ENCODE measurements at regions not wholly inside any gene's neighbourhood (a gene's known extent, or its start where the extent isn't known, plus 50 kb on each side); places are given as distances from the start of the nearest gene placed in this dataset.

DNA sequence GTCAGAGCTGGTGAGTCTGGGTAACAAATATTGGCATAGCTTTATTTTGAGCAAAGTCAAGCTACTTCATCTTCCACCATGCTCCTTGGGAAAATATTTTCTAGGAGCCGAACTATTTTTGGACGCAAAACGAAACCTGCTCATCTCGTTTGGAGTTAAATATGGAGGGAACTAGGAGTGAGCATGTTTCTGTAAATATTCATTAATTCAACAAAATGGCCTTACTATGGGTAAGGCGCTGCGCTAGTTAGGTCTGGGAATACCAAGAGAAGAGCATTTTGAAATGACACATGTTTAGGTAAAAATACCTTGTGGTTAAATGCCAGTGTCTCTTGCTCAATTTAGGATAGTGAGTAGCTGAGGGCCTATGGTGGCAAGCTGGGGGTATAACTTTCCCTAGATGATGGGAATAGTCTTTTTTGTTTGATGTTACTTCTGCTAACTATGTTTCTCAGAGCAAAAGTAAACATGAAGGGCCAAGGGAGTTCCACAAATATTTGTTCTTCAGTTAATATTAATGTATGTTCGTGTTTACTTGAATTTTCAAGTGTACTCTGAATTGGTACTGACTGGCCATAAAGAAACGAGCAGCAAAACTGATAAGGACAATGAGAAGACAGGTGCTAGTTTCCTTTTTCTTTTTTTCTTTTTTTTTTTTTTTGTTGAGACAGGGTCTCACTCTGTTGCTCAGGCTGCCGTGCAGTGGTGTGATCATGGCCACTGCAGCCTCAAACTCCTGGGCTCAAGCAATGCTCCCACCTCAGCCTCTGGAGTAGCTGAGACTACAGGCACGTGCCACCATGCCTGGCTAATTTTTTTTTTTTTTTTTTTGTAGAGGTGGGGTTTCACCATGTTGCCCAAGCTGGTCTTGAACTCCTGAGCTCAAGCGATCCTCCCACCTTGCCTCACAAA lies 77.7 kb downstream of the MAP1LC3B2 start:
- intact Hi-C loops (cut with micrococcal nuclease) = no loop called here
- Histone ChIP-seq H3K9me3 (replicated peaks in 1 of 2; ENCODE audit: control insufficient read depth in 1 of 2, insufficient read depth in 1 of 2, low read length in 2 of 2) (no peaks in the 10 kb centered on the region), H3K9ac (ENCODE audit: insufficient read depth, low read length, poor library complexity, severe bottlenecking) (no peak overlapping the region), H3K4me2 (replicated peaks; ENCODE audit: extremely low read depth, low read length, poor library complexity, severe bottlenecking) (no peak overlapping the region), H3K36me3 (replicated peaks in 1 of 2; ENCODE audit: control insufficient read depth in 1 of 2, insufficient read depth in 2 of 2, low read length in 2 of 2) (no peaks in the 10 kb centered on the region), H3K79me2 (ENCODE audit: insufficient read depth, low read length) (no peaks in the 10 kb centered on the region), H3K27ac (ENCODE audit: low read depth in 1 of 2, low read length in 2 of 2) (peak overlapping the region in 1 of 2 donors; percentile 37), H2AFZ (ENCODE audit: insufficient read depth, low read depth, low read length, poor library complexity, severe bottlenecking) (no peak overlapping the region), H3K4me1 (ENCODE audit: control insufficient read depth in 1 of 2, insufficient read depth in 2 of 2, low read length in 2 of 2) (peaks cover 48 to 54% of the 10 kb centered on the region in 2 donors), H4K20me1 (ENCODE audit: insufficient read depth, low read length) (no peaks in the 10 kb centered on the region), H3K27me3 (ENCODE audit: control insufficient read depth in 2 of 2, insufficient read depth in 2 of 2, low read length in 2 of 2) (no peaks in the 10 kb centered on the region), H3K4me3 (replicated peaks in 1 of 3; ENCODE audit: low read depth in 2 of 3, low read length in 3 of 3) (no peak overlapping the region)
- Mint-ChIP-seq H3K27me3 (ENCODE audit: low read depth in 3 of 3) (peaks cover 0 to 1% (median 0%) of the 10 kb centered on the region in 3 donors), H3K36me3 (peaks cover 0 to 3% of the 10 kb centered on the region in 2 donors), H3K9me3 (peaks cover 0 to 2% (median 0%) of the 10 kb centered on the region in 7 donors), H3K4me1 (peaks cover 73% of the 10 kb centered on the region), H3K4me3 (no peak overlapping the region), H3K27ac (peak overlapping the region in 5 of 7 donors; percentile 65 to 86 (median 76))
- 90% methylated on average over 2 of the region's 11 CpGs for WGBS (ENCODE audit: insufficient coverage)
- DNase-seq = no peak
- TF ChIP-seq CTCF (IDR thresholded peaks at IDR 0.05) = no peak

GRCh38 chr12:116635487-116635886 lies 76.3 kb downstream of the MAP1LC3B2 start:
- Mint-ChIP-seq H3K36me3 (peaks cover 0 to 3% of the 10 kb centered on the region in 2 donors), H3K4me3 (peak overlapping the region; percentile 67 to 89), H3K4me1 (peaks cover 70% of the 10 kb centered on the region), H3K27me3 (ENCODE audit: low read depth in 3 of 3) (peaks cover 0 to 1% (median 0%) of the 10 kb centered on the region in 3 donors), H3K9me3 (peaks cover 0 to 2% (median 0%) of the 10 kb centered on the region in 7 donors), H3K27ac (peak overlapping the region; percentile 21 to 93 (median 70))
- Histone ChIP-seq H2AFZ (ENCODE audit: insufficient read depth, low read depth, low read length, poor library complexity, severe bottlenecking) (peak overlapping the region; percentile 24), H3K9ac (ENCODE audit: insufficient read depth, low read length, poor library complexity, severe bottlenecking) (no peak overlapping the region), H3K4me2 (replicated peaks; ENCODE audit: extremely low read depth, low read length, poor library complexity, severe bottlenecking) (peak overlapping the region; percentile 64), H3K36me3 (replicated peaks in 1 of 2; ENCODE audit: control insufficient read depth in 1 of 2, insufficient read depth in 2 of 2, low read length in 2 of 2) (no peaks in the 10 kb centered on the region), H3K79me2 (ENCODE audit: insufficient read depth, low read length) (no peaks in the 10 kb centered on the region), H3K4me1 (ENCODE audit: control insufficient read depth in 1 of 2, insufficient read depth in 2 of 2, low read length in 2 of 2) (peaks cover 48 to 54% of the 10 kb centered on the region in 2 donors), H3K27ac (ENCODE audit: low read depth in 1 of 2, low read length in 2 of 2) (no peak overlapping the region), H3K27me3 (ENCODE audit: control insufficient read depth in 2 of 2, insufficient read depth in 2 of 2, low read length in 2 of 2) (no peaks in the 10 kb centered on the region), H4K20me1 (ENCODE audit: insufficient read depth, low read length) (no peaks in the 10 kb centered on the region), H3K4me3 (replicated peaks in 1 of 3; ENCODE audit: low read depth in 2 of 3, low read length in 3 of 3) (peak overlapping the region in 2 of 3 experiments; percentile 23 to 62), H3K9me3 (replicated peaks in 1 of 2; ENCODE audit: control insufficient read depth in 1 of 2, insufficient read depth in 1 of 2, low read length in 2 of 2) (no peaks in the 10 kb centered on the region)
- DNase-seq = peak in 2 of 3 donors; percentile 32 to 63
- no peak for TF ChIP-seq CTCF (IDR thresholded peaks at IDR 0.05)
- intact Hi-C loops (cut with micrococcal nuclease) = no loop called here
- 0% methylated on average over 6 of the region's 9 CpGs for WGBS (ENCODE audit: insufficient coverage)

Measured in CD14-positive monocyte (primary cell).